ENCODE measurements at regions not wholly inside any gene's neighbourhood (a gene's known extent, or its start where the extent isn't known, plus 50 kb on each side); places are given as distances from the start of the nearest gene placed in this dataset.

- no peak for TF ChIP-seq POLR2A (IDR thresholded peaks at IDR 0.05; ENCODE audit: low read length)
- TF ChIP-seq GATA1 (IDR thresholded peaks at IDR 0.05; ENCODE audit: low read depth, low read length) = no peak
Observed at GRCh38 chr4:24078347-24078962, 188.6 kb upstream of the PPARGC1A start.
